HG03039 (cell line): ENCODE measurements at regions not wholly inside any gene's neighbourhood (a gene's known extent, or its start where the extent isn't known, plus 50 kb on each side); places are given as distances from the start of the nearest gene placed in this dataset.

Experiments used
- ATAC-seq: cut with Tn5 transposase; IDR thresholded peaks from one replicate; pipeline ENCODE4 v1.9.1; 2021; ENCODE audit warnings: mild to moderate bottlenecking, moderate library complexity; ENCODE audit not compliant: unreplicated experiment

DNA sequence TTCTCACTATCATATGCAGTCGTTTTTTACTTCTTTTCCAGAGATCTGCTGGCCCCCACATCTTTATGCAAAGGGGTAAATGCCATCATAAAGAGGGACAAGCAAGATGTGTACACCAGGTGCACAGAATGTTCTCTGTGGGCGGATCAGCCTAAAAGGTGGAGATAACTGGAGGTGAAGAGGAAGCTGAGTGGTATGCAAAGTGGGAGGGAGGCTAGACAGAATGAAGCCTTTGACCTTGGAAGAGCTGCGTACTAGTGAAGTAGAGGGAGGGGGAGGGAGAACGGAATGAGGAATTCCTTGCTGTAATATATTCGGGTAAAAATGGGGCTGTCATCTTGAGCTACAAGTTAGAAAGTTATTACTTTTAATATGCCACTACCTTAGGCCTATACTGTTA is 287.5 kb upstream of the VRK2 start:
- ATAC-seq, result no peak

- ATAC-seq, result peak; percentile 85
Observed at GRCh38 chr2:57759822-57760300, 286.7 kb upstream of the VRK2 start.

DNA sequence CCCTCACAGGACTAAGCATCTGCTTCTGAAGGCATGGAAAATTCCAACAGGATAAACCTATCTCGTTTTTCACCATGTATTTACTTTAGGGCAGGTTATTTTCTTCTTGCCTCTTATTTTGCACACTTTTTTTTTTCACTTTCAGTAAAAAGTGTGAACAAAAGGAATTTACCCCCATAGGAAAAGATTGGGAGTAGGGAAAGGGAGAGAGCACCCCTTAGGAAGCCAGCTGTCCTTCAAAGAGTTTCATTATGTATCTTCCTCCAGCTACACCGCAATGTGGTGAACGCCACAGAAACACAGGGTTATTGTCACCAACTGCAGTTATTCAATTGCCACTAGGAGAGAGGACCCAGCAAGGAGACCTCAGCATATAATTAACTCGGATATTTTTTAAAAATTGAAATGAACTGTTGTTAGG is 286.2 kb upstream of the VRK2 start:
- peak; percentile 73 for ATAC-seq

DNA sequence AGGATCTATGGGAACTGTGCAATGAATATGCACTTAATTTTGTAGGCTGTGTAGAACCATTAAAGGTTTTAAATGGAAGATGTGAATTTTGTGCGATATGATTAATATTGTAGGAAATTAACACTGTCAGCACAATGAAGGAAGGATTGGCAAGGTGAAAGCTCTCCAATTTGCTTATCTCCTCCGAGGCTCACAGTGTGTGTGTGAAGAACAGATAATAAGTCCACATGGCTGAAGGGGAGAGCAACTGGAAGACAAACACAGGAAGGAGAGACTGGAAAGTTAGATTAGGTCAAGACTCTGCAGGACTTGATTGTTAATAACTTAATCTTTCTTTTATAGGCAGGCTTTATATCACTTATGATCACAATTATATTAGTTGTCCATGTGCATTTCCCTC is 269.7 kb upstream of the VRK2 start:
- no peak for ATAC-seq

DNA sequence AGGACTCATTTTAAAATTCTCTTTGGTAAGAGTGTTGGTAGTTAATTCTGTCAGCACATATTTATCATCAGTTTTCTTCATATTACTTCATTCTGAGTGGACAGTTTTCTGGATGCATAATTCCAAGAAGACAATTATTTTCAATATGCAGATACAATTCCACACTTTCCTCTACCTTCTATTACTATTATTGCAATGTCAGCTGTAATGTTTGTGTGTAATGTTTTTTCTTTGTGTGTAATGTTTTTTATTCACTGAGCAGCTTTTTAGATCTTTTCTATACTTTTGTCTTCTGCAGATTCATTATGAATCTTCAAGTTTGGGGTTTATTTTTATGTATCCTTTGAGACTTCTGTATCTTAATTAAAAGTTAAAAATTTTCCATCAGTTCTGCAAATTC is 264.0 kb upstream of the VRK2 start:
- ATAC-seq, result no peak

DNA sequence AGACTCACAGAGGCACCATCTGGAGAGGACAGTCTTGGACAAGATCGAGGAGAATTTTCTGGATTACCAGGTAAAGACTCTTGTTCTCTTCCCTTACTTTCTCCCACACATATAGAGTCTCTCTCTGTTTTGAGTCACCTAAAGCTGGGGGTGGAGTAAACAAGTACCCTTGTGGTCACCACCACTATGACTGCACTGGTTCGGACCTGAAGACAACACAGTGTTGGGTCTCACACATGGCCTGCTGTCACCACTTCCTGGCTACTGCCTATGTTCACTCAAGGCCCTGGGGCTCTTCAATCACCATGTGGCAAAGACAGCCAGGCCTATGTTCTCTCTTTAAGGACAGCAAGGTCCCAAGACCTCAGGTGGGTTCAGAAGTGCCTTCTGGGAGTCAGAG is 253.3 kb upstream of the VRK2 start:
- no peak for ATAC-seq

GRCh38 chr2:57796527-57796926 is 250.1 kb upstream of the VRK2 start:
- no peak for ATAC-seq

- no peak for ATAC-seq
Observed at GRCh38 chr2:57798346-57798745, 248.3 kb upstream of the VRK2 start.

DNA sequence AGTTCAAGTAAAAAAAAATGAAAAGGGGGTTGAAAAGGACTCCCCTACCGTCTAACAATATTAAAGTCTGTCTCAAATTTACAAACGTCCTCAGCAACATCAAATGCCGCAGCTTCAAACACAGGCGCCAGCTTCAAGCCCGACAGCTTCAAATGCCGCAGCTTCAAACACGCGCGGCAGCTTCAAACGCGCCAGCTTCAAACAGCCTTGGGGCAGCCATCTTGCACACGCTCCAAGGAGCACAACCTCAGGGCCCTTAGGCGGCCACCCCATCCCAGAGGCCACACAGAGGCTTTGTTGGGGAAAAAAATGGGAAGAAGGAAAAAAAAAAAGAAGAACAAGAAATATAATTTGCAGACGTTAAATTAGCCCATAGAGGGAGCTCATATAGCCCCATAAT is 244.4 kb upstream of the VRK2 start:
- ATAC-seq, result no peak

DNA sequence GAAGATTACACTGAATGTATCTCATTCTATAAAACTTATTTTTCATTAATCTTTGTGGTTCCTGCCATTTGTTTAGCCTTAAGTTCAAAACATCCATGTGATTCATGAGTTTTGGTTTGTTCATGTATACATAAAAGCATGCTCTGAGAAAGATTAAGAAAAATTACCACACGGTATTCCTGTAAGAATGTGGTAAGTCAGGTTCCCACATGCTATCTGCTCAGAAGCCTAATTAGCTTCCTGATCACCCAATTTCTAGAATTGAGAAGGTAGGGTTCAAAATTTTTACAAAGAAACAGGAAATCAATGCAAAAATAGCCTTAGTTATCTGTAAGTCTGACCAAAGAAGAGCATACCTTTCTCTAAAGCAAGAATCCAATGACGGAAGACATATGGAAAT is 241.6 kb upstream of the VRK2 start:
- ATAC-seq, result no peak

DNA sequence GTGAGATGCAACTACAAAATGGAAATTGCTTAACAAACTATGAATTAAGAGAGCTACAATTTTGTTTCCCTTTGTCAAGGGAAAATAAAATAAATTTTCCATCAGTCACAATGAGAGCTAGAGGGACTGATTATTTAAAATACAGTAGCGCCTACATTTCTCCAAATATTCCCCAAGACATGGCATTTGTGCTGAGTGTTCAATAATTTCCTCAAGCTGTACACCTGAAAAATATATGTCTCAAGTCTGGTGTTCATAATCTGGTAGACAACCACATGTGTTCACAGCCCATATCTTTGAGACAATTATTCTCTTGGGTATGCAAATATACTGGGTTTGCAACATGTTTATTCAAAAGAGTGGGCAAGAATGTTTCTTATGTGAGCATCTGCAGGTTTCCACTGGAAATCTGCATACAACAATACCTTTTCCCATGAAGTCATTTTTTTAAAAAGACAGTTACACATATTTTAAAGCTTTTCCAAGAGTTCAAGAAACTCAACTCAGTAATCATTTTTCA is 240.1 kb upstream of the VRK2 start:
- ATAC-seq, result no peak

- ATAC-seq, result peak; percentile 89
Observed at GRCh38 chr2:57809230-57809629, 237.4 kb upstream of the VRK2 start.

DNA sequence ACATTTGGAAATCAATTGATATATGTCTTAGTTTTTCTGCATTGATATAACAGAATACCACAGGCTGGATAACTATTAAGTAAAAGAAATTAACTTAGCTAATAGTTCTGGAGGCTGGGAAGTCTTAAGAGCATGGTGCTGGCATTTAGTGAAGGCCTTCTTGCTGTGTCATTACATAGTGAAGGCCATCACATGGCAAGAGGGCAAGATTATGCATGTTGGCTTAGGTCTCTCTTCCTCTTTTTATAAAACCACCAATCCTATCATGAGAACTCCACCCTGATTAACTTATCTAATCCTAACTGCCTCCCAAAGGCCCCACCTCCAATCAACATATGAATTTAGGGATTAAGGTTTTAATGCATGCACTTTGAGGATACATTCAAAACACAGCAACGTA is 225.5 kb upstream of the VRK2 start:
- ATAC-seq, result no peak

- no peak for ATAC-seq
Observed at GRCh38 chr2:57828221-57828620, 218.4 kb upstream of the VRK2 start.

DNA sequence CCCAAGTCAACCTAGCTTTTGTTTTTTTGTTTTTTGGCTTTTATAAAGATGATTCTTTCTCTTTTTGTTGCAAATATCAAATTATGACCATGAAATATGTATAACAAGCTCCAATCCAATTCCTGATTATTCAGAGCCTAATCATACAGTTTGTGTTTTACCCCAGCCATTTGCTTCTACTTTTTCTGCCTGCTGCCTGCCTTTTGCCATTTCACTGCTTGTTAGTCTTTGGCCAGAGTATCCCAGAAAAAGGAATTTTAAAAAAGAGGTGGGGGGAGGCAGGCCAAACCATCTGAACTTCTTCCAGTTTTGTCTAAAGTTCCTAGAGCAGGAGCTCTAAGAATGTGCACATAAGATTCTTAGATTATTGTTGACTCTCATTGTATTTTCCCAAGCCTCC is 211.9 kb upstream of the VRK2 start:
- no peak for ATAC-seq

GRCh38 chr2:57842531-57842930 is 204.1 kb upstream of the VRK2 start:
- ATAC-seq, result no peak

GRCh38 chr2:57843158-57843557 is 203.4 kb upstream of the VRK2 start:
- no peak for ATAC-seq

DNA sequence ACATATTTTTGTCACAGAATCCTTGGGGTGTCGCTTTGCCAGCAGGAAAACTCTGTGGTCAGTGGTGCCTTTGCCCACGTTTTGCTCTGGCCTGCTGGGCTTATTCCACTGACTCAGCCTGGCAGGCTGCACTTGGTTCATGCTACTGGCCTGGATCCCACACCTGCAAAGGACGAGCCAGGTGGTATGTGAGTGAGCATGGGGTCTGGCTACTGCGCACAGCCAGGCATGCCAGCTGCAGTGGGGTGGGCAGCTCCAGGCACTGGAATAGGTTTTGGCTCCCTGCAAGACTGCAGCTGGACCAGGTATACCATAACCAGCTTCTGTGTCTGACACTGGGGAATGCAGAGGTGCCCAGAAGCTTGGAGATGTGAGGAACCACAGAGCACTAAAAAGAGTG is 197.9 kb upstream of the VRK2 start:
- no peak for ATAC-seq

DNA sequence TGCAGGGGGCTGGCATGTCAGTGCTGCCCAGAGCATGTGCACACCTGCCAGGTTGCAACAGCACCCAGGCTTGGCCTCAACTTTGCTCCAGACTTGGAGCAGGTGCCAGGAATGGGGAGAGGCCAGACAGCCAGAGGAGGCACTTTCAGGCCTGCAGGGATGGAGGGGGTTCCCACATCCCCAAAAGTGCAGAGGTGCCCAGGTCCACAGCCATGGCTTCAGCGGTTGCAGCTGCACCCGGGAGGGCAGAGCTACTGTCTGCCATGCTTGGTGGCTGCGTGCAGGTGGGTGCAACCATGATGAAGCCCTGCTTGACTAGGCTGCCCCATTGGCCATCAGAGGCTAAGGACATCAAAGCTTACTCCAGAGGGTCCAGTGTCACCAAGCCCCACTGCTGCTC is 196.8 kb upstream of the VRK2 start:
- no peak for ATAC-seq

- ATAC-seq, result no peak
Observed at GRCh38 chr2:57850415-57851130, 196.0 kb upstream of the VRK2 start.

DNA sequence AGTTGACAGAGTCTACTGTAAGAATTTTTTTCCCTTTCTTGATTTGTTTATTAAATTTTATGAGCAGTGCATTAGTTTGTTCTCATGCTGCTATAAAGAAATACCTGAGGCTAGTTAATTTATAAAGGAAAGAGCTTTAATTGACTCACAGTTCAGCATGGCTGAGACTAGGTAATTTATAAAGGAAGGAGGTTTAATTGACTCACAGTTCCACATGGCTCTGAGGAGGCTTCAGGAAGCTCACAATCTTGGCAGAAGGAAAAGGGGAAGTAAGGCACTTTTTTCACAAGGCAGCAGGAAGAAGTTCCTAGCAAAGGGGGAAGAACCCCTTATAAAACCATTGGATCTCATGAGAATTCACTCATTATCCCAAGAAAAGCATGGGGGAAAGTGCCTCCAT is 191.4 kb upstream of the VRK2 start:
- ATAC-seq, result no peak

GRCh38 chr2:57859755-57860154 is 186.9 kb upstream of the VRK2 start:
- ATAC-seq, result no peak

DNA sequence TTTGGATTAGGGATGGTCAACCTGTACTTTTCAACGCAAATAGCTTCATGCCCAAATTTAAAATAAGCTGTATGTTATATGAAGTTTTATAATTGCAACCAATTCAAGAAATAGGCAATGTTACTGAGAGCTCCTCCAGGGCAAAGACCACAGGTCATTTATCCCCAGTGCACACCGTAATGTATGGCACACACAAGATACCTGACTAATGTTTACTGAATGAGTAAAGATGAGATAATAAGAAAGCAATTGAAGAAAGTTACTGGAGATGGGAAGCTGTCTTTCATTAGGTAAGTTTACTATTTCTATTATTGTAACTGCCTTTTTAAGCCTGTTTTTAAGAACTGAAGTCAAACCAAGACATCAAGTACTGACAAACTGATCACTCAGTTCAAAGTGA is 184.5 kb upstream of the VRK2 start:
- no peak for ATAC-seq
